Right lobe of liver (tissue), 4 donors: ENCODE measurements at regions not wholly inside any gene's neighbourhood (a gene's known extent, or its start where the extent isn't known, plus 50 kb on each side); places are given as distances from the start of the nearest gene placed in this dataset.

ENCODE experiments used
- CTCF ChIP-seq, 4 donors: fragments of 200-600 bp in 3 of 4; fragments of 450-650 bp in 1 of 4; IDR thresholded peaks; one replicate each; pipeline versions ENCODE4 v1.5.1 to v1.8.0; 2016 to 2022; ENCODE audit warnings: antibody characterized with exemption in 4 of 4, mild to moderate bottlenecking in 2 of 4
- POLR2A ChIP-seq: fragments of 450-650 bp; IDR thresholded peaks from one replicate; pipeline ENCODE4 v1.6.1; 2017; ENCODE audit warnings: antibody characterized with exemption, mild to moderate bottlenecking
- donor health status: DM: no; HTN: no; CAD: no.
- donor health status: DM: no; HTN: no; CAD: no.
- donor health status: DM: no; HTN: yes; CAD: no.

GRCh38 chr7:35518767-35519166 lies 176.2 kb downstream of the HERPUD2 start:
- no peak for TF ChIP-seq POLR2A
- no peak for TF ChIP-seq CTCF (IDR thresholded peaks at IDR 0.05)
